ENCODE measurements at regions not wholly inside any gene's neighbourhood (a gene's known extent, or its start where the extent isn't known, plus 50 kb on each side); places are given as distances from the start of the nearest gene placed in this dataset.

DNA sequence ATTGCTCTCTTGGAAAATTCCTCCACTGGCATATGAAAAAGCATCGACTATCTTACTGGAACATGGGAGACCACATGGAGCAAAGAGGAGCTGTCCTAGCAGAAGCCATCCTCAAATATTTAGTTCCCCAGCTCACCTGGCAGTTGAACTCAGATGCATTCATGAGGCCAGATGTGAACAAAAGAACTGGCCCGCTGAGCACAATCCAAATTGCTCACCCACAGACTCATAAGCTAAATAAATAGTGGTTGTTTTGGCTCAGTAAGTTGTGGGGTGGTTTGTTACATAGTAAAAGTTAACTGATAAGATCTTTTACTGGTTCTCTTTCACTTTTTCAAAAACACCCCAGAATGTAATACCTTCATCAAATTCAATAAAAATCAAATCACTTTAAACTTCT is 108.6 kb upstream of the CWC22 start:
- TF ChIP-seq CTCF (conservative IDR thresholded peaks at IDR 0.05 in 1 of 2, IDR thresholded peaks at IDR 0.05 in 1 of 2; ENCODE audit: extremely low read depth in 1 of 2, insufficient read depth in 1 of 2, low read depth in 1 of 2, low read length in 2 of 2) (no peak), EZH2 (IDR thresholded peaks at IDR 0.05; ENCODE audit: borderline replicate concordance, low read length) (no peak)

All from mammary epithelial cell (primary cell).